ENCODE measurements at regions not wholly inside any gene's neighbourhood (a gene's known extent, or its start where the extent isn't known, plus 50 kb on each side); places are given as distances from the start of the nearest gene placed in this dataset.

GRCh38 chr5:5783021-5783420 is 360.5 kb downstream of the ICE1 start:
- TF ChIP-seq, protein P1, sequence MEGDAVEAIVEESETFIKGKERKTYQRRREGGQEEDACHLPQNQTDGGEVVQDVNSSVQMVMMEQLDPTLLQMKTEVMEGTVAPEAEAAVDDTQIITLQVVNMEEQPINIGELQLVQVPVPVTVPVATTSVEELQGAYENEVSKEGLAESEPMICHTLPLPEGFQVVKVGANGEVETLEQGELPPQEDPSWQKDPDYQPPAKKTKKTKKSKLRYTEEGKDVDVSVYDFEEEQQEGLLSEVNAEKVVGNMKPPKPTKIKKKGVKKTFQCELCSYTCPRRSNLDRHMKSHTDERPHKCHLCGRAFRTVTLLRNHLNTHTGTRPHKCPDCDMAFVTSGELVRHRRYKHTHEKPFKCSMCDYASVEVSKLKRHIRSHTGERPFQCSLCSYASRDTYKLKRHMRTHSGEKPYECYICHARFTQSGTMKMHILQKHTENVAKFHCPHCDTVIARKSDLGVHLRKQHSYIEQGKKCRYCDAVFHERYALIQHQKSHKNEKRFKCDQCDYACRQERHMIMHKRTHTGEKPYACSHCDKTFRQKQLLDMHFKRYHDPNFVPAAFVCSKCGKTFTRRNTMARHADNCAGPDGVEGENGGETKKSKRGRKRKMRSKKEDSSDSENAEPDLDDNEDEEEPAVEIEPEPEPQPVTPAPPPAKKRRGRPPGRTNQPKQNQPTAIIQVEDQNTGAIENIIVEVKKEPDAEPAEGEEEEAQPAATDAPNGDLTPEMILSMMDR (IDR thresholded peaks at IDR 0.05; ENCODE audit: insufficient read depth, low read depth, low read length) = no peak
- no peak for TF ChIP-seq EZH2 (IDR thresholded peaks at IDR 0.05; ENCODE audit: insufficient read depth, low read length)
